Globus pallidus (tissue), 1 donor: ENCODE measurements at regions not wholly inside any gene's neighbourhood (a gene's known extent, or its start where the extent isn't known, plus 50 kb on each side); places are given as distances from the start of the nearest gene placed in this dataset.
"Not testable (repeated sequence)": the region's sequence is repeated elsewhere in the genome, so short reads cannot be mapped to it uniquely, and the experiment has no call there.

ENCODE experiments used
- DNase-seq: peaks from one replicate; pipeline ENCODE4 v3.0.0-alpha.2; 2015; ENCODE audit warnings: low spot score

- no peak for DNase-seq
Observed at GRCh38 chr2:236828820-236829219, 256.9 kb upstream of the COPS8 start.

GRCh38 chr2:236830926-236831325 is 254.8 kb upstream of the COPS8 start:
- no peak for DNase-seq

DNA sequence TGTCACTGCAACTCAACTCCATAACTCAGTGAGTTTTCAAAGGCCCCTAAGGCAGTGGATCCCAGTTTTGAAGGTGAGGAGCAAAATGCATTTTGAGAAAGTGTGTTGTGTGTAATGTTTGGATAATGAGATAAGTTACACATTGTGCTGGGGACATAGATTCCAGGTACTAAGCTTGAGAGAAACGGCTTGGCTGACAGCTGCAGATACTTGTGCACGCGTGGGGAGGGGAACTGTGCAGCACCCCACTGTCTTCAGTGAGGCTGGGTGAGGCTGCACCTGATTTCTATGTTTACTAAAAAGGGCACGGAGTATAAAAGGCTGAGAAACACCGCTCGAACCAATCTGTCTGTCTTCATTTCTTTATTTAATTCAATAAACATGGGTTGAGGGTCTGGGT is 254.0 kb upstream of the COPS8 start:
- no peak for DNase-seq

- DNase-seq: no peak
Observed at GRCh38 chr2:236833501-236834073, 252.1 kb upstream of the COPS8 start.

DNA sequence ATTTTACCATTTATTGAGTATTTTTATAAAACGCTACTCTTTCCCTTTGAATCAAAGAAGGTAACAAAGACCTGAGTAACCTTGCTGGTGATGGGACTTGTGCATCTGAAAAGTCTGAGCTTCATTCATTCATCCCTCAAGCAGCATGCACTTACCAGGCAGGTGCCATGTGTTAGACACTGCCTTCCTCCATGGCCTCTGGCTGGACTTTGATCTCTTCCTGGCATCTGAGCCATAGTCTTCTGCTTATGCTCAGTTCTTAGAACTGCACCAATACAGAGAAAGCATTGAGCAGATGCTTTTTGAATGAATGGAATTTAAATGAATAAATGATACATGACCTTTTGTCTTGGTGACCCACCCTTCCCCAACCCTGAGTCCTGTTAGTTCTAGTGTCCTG is 251.4 kb upstream of the COPS8 start:
- DNase-seq: no peak

GRCh38 chr2:236835307-236836024 is 250.2 kb upstream of the COPS8 start:
- DNase-seq: no peak

- not testable (repeated sequence) for DNase-seq
Observed at GRCh38 chr2:236836028-236836427, 249.7 kb upstream of the COPS8 start.

DNA sequence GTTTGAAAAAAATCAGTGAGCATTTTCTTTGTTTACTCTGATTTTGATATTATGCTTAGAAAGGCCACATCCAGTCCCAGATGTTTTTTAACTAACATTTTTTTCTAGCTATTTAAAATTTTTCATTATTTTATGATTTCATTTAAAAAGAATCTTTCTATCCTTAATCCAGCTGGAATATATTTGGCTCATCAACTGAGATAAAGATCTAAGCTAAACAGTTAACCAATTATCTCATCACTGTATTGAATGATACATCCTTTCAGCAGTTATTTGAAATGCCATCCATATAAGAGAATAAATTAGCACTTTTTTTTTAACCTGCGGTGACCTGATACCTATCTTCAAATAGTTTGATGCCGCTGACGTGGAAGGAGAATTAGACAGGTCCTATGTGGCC is 245.5 kb upstream of the COPS8 start:
- no peak for DNase-seq

DNA sequence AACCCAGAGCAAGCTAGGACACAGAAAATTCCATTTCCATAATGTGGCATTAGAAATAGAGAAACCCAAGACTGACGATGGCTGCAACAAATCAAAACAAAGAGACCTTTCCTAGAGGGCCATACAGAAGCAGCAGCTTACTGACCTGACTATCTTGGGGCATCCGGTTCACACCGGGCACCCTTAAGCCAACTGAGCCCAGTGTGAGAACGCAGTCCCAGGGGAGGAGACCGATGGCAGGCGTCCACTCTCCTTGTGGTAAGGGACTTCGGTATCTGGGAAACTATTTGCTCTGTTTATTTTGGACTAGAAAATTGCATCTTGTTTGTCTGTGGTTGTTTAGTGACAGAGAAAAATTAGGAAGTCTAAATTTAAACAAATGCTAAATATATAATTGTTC is 244.8 kb upstream of the COPS8 start:
- no peak for DNase-seq

DNA sequence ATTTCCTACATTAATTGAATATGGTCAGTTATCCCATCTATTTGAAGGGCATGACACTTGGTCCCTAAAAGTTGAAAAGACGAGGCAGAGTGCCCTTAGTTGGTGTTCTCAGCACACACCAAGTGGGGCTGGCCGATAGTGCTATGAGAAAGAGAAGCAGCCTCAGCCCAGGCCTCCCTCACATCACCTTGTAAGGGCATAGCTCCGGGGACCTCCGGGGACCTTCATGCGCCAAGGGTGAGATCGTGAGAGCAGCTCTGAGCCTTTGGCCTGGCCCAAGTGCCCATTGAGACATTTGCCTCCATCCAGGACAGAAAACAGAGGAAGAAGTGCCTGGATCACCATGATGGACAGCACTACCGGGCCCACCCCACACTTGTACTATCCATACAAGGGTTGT is 244.3 kb upstream of the COPS8 start:
- no peak for DNase-seq

DNA sequence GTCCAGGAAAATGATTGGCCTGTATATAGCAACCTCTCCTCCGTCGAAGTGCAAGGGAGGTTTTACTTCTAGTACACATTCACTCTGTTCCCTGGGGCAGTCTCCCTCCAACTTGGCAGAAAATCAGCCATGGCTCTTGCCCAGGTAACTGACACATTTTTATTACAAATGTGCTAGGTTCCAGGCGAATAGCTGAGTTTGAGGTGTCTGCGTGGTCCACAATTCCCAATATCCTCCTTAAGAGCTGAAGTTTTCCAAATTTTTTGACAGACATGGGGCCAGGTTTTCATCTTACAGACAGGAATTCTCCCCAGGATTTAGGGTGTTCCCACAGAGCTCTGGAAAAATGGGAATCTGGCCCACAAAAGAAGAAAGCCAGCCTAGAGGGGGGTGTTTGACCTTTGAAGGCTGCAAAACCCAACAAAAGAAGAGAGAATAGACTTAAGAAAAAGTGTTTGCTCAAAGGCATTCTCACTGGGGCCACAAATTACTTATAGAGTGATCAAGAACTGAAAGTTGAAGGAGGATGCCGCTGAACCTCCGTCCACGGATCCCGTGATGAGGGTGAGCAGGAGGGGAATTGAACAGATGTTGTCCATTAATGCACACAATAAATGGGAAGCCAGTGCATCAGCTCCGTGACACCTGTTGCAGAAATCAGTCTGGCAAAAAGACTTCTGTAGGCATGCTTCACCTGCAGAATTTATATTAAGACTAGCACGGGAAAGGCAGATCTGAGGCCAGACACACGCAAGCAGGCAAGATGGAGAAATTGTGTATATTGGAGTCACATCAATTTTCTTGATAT is 242.3 kb upstream of the COPS8 start:
- no peak for DNase-seq

- no peak for DNase-seq
Observed at GRCh38 chr2:236844711-236845110, 241.0 kb upstream of the COPS8 start.

- DNase-seq: no peak
Observed at GRCh38 chr2:236847023-236847422, 238.7 kb upstream of the COPS8 start.

- no peak for DNase-seq
Observed at GRCh38 chr2:236847538-236848263, 238.0 kb upstream of the COPS8 start.

- no peak for DNase-seq
Observed at GRCh38 chr2:236848501-236848900, 237.2 kb upstream of the COPS8 start.

GRCh38 chr2:236849508-236849907 is 236.2 kb upstream of the COPS8 start:
- DNase-seq: no peak

GRCh38 chr2:236849940-236850339 is 235.7 kb upstream of the COPS8 start:
- no peak for DNase-seq

GRCh38 chr2:236851187-236851586 is 234.5 kb upstream of the COPS8 start:
- DNase-seq: no peak

- DNase-seq: no peak
Observed at GRCh38 chr2:236852100-236852976, 233.4 kb upstream of the COPS8 start.

DNA sequence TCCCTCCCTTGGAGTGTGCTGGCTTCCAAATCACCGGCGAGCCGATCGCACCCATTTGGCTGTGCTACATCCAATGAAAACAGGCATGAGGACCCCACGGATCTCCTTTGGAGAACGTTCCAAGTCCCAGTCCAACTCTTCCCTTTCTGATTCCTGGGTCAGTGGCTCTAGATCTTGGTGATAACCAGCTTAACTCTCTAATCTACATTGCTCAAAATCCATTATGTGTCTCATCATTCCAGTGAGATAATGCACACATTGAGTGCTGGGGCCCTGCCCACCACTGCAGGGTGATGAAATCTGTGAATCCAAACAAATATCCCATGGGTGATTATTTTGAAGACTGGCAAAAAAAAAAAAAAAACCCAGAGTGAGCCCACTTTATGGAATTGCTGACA is 232.7 kb upstream of the COPS8 start:
- DNase-seq: no peak

GRCh38 chr2:236853585-236854051 is 232.1 kb upstream of the COPS8 start:
- DNase-seq: no peak
